ENCODE measurements at regions not wholly inside any gene's neighbourhood (a gene's known extent, or its start where the extent isn't known, plus 50 kb on each side); places are given as distances from the start of the nearest gene placed in this dataset.

GRCh38 chr2:5751873-5752482 is 59.8 kb downstream of the SOX11 start:
- Mint-ChIP-seq H3K36me3 (ENCODE audit: unreplicated experiment) (no peaks in the 10 kb centered on the region), H3K9me3 (ENCODE audit: unreplicated experiment) (peaks cover 3% of the 10 kb centered on the region), H3K27me3 (ENCODE audit: unreplicated experiment) (peaks cover 1% of the 10 kb centered on the region), H3K4me1 (ENCODE audit: low read depth, unreplicated experiment) (peaks cover 3% of the 10 kb centered on the region), H3K4me3 (ENCODE audit: unreplicated experiment) (no peak overlapping the region), H3K27ac (ENCODE audit: unreplicated experiment) (no peak overlapping the region)
- no peak for DNase-seq
- TF ChIP-seq CTCF (IDR thresholded peaks at IDR 0.05; ENCODE audit: partially characterized antibody, unreplicated experiment), result no peak

DNA sequence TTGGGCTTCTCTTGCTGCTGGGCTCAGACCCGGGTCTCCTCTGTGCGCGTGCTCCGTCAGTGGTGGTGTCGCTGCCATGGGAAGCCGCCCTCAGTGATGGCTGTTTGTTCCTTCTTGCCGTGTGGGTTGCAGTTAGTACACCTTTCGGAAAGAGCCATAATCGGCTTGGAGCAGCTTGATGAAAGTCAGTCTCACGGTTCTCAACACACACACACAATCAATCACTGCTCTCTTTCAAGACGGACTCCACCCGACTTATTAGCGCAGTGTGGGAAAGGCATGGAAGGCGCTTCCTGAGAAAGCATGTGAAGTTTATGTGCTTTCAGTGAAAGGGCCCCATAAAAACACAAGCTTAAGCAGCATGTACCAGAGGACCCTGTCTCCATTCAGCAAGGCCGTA is 64.1 kb downstream of the SOX11 start:
- H3K4me3 Mint-ChIP-seq (ENCODE audit: unreplicated experiment), result no peak overlapping the region
- no peaks in the 10 kb centered on the region for H3K27me3 Mint-ChIP-seq (ENCODE audit: unreplicated experiment)
- no peaks in the 10 kb centered on the region for H3K36me3 Mint-ChIP-seq (ENCODE audit: unreplicated experiment)
- H3K9me3 Mint-ChIP-seq (ENCODE audit: unreplicated experiment), result peaks cover 1% of the 10 kb centered on the region
- TF ChIP-seq CTCF (IDR thresholded peaks at IDR 0.05; ENCODE audit: partially characterized antibody, unreplicated experiment), result no peak
- no peak overlapping the region for H3K27ac Mint-ChIP-seq (ENCODE audit: unreplicated experiment)
- H3K4me1 Mint-ChIP-seq (ENCODE audit: low read depth, unreplicated experiment), result peaks cover 5% of the 10 kb centered on the region
- DNase-seq, result no peak

- H3K4me1 Mint-ChIP-seq (ENCODE audit: low read depth, unreplicated experiment), result peaks cover 5% of the 10 kb centered on the region
- no peaks in the 10 kb centered on the region for H3K36me3 Mint-ChIP-seq (ENCODE audit: unreplicated experiment)
- H3K27ac Mint-ChIP-seq (ENCODE audit: unreplicated experiment), result no peak overlapping the region
- no peak overlapping the region for H3K4me3 Mint-ChIP-seq (ENCODE audit: unreplicated experiment)
- DNase-seq, result no peak
- H3K27me3 Mint-ChIP-seq (ENCODE audit: unreplicated experiment), result no peaks in the 10 kb centered on the region
- TF ChIP-seq CTCF (IDR thresholded peaks at IDR 0.05; ENCODE audit: partially characterized antibody, unreplicated experiment), result no peak
- H3K9me3 Mint-ChIP-seq (ENCODE audit: unreplicated experiment), result peaks cover 1% of the 10 kb centered on the region
Measured at GRCh38 chr2:5758346-5758745, 66.2 kb downstream of the SOX11 start.

DNA sequence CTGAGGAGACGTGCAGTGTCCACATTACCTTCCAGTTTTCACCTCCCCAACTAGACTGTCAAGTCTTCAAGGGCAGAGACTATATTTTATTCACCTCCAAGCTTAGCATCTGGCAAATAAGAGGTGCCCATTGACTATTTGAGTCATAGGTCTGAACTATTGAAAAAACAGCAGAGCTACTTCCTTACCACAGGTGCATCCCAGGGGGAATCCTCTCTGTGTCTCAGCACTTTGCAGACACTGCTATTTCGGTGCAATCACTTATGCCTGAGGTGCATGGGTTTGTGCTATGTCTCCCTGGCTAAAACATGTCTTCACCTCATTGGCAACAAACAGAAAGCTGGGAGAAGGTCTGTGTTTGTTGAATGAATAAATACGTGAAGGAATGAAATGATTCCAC is 67.8 kb downstream of the SOX11 start:
- Mint-ChIP-seq H3K4me3 (ENCODE audit: unreplicated experiment) (no peak overlapping the region), H3K27me3 (ENCODE audit: unreplicated experiment) (no peaks in the 10 kb centered on the region), H3K4me1 (ENCODE audit: low read depth, unreplicated experiment) (peaks cover 5% of the 10 kb centered on the region), H3K27ac (ENCODE audit: unreplicated experiment) (no peak overlapping the region), H3K9me3 (ENCODE audit: unreplicated experiment) (no peaks in the 10 kb centered on the region), H3K36me3 (ENCODE audit: unreplicated experiment) (no peaks in the 10 kb centered on the region)
- no peak for DNase-seq
- no peak for TF ChIP-seq CTCF (IDR thresholded peaks at IDR 0.05; ENCODE audit: partially characterized antibody, unreplicated experiment)

GRCh38 chr2:5763531-5763930 is 71.3 kb downstream of the SOX11 start:
- no peak overlapping the region for H3K4me3 Mint-ChIP-seq (ENCODE audit: unreplicated experiment)

More at GRCh38 chr2:5763531-5763930, 71.3 kb downstream of the SOX11 start:
- no peak for TF ChIP-seq CTCF (IDR thresholded peaks at IDR 0.05; ENCODE audit: partially characterized antibody, unreplicated experiment)
- no peak for DNase-seq
- H3K27ac Mint-ChIP-seq (ENCODE audit: unreplicated experiment), result no peak overlapping the region
- peaks cover 2% of the 10 kb centered on the region for H3K4me1 Mint-ChIP-seq (ENCODE audit: low read depth, unreplicated experiment)
- H3K27me3 Mint-ChIP-seq (ENCODE audit: unreplicated experiment), result no peaks in the 10 kb centered on the region
- no peaks in the 10 kb centered on the region for H3K9me3 Mint-ChIP-seq (ENCODE audit: unreplicated experiment)
- no peaks in the 10 kb centered on the region for H3K36me3 Mint-ChIP-seq (ENCODE audit: unreplicated experiment)

Measured in glutamatergic neuron (in vitro differentiated cells).